ENCODE measurements at regions not wholly inside any gene's neighbourhood (a gene's known extent, or its start where the extent isn't known, plus 50 kb on each side); places are given as distances from the start of the nearest gene placed in this dataset.

DNA sequence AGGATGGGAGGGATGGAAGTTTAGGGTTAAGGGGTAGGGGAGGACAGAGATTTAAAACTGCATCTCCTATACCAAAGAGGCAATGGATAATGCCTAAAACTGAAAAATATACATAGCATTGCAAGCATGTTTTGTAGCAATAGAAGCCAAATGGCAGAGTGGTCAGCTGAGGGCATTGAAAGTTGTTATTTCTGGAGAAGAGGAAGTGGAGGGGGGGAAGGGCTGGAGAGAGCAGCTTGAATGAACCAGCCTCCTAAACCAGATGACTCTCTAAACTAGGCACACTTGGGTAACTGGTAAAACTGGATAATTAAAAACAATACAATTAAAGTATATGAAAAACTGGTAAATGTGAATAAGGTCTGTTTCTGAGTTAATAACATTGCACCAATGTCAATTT lies 70.3 kb upstream of the TP53I11 start (continued):
- TF ChIP-seq, protein P1, sequence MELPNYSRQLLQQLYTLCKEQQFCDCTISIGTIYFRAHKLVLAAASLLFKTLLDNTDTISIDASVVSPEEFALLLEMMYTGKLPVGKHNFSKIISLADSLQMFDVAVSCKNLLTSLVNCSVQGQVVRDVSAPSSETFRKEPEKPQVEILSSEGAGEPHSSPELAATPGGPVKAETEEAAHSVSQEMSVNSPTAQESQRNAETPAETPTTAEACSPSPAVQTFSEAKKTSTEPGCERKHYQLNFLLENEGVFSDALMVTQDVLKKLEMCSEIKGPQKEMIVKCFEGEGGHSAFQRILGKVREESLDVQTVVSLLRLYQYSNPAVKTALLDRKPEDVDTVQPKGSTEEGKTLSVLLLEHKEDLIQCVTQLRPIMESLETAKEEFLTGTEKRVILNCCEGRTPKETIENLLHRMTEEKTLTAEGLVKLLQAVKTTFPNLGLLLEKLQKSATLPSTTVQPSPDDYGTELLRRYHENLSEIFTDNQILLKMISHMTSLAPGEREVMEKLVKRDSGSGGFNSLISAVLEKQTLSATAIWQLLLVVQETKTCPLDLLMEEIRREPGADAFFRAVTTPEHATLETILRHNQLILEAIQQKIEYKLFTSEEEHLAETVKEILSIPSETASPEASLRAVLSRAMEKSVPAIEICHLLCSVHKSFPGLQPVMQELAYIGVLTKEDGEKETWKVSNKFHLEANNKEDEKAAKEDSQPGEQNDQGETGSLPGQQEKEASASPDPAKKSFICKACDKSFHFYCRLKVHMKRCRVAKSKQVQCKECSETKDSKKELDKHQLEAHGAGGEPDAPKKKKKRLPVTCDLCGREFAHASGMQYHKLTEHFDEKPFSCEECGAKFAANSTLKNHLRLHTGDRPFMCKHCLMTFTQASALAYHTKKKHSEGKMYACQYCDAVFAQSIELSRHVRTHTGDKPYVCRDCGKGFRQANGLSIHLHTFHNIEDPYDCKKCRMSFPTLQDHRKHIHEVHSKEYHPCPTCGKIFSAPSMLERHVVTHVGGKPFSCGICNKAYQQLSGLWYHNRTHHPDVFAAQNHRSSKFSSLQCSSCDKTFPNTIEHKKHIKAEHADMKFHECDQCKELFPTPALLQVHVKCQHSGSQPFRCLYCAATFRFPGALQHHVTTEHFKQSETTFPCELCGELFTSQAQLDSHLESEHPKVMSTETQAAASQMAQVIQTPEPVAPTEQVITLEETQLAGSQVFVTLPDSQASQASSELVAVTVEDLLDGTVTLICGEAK (IDR thresholded peaks at IDR 0.05), result no peak
- TF ChIP-seq, protein P1 (CRISPR knock-in tag; IDR thresholded peaks at IDR 0.05), result no peak

DNA sequence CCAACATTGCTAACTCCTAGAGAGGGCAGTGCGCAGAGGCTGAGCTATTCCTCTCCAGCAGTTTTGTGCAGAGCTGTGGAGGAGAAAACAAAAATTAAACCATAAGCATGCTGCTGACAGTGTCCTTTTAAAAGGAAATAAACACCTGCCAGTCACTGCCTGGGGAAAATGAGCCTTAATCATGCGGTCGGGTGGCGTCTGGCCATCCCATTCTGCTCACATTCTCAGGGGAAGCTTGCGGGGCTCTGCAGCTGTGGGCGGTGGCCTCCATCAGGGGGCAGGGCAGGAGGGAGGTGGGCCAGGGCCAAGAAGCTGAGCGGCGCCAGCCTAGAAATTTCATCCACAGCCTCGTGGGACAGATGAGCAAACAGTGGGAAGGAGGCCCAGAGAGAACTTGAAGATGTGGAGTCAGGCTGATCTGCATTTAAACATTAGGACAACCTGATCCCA lies 71.0 kb upstream of the TP53I11 start:
- FAIRE-seq, result no peak
- in situ Hi-C loops (cut with HindIII; ENCODE audit: extremely low pct_ligation_motif_present, low pct_unique_long_range_greater_than_20kb) (no loop called here), intact Hi-C loops (cut with micrococcal nuclease; ENCODE audit: unreplicated experiment) (no loop called here)
- Histone ChIP-seq H3K79me2 (ENCODE audit: insufficient read depth, low read length) (no peaks in the 10 kb centered on the region), H2AFZ (ENCODE audit: low read length) (no peak overlapping the region), H3K4me1 (ENCODE audit: insufficient read depth, low read length) (no peaks in the 10 kb centered on the region), H3K27ac (ENCODE audit: extremely low read length, insufficient read depth, low read length) (no peak overlapping the region), H3K4me2 (ENCODE audit: low read depth, low read length) (no peak overlapping the region), H3K27me3 (ENCODE audit: control insufficient read depth in 1 of 2, insufficient read depth in 2 of 2, low read length in 2 of 2) (peaks cover 3 to 11% of the 10 kb centered on the region in 2 experiments; a peak in 3 of 5 replicates), H3K9ac (ENCODE audit: insufficient read depth, low read depth, low read length) (no peak overlapping the region), H3K36me3 (replicated peaks in 1 of 2; ENCODE audit: control insufficient read depth in 1 of 2, insufficient read depth in 2 of 2, low read length in 2 of 2) (no peaks in the 10 kb centered on the region), H4K20me1 (ENCODE audit: insufficient read depth, low read length) (no peaks in the 10 kb centered on the region), H3K9me3 (ENCODE audit: low read length) (no peaks in the 10 kb centered on the region), H3K4me3 (replicated peaks in 1 of 3; ENCODE audit: insufficient read depth in 1 of 3, low read depth in 2 of 3, low read length in 3 of 3) (no peak overlapping the region)
- ChIA-PET CTCF (ENCODE audit: low intra/inter-chr PET ratio, low total read pairs) (no interaction called here), POLR2A (no interaction called here)
- DNase-seq (ENCODE audit: low spot score), result no peak
- WGBS (ENCODE audit: low lambda C conversion rate), result 13% methylated on average over 9 of the region's 9 CpGs
- no peak for ATAC-seq
- no TSS peak for BruUV-seq (replicated peaks)
- TF ChIP-seq PLRG1 (conservative IDR thresholded peaks at IDR 0.05) (no peak), ZNF510 (CRISPR knock-in tag; IDR thresholded peaks at IDR 0.05; ENCODE audit: low read depth) (no peak), MTA3 (CRISPR knock-in tag; IDR thresholded peaks at IDR 0.05) (no peak), ZNF33B (CRISPR knock-in tag; IDR thresholded peaks at IDR 0.05) (no peak), ZNF883 (CRISPR knock-in tag; IDR thresholded peaks at IDR 0.05; ENCODE audit: not compliant biosample characterization) (no peak), KLF16 (CRISPR knock-in tag; IDR thresholded peaks at IDR 0.05) (no peak), ZNF776 (CRISPR knock-in tag; IDR thresholded peaks at IDR 0.05) (no peak), RARA (CRISPR knock-in tag; IDR thresholded peaks at IDR 0.05) (no peak), NFRKB (IDR thresholded peaks at IDR 0.05) (no peak), ZFP1 (CRISPR knock-in tag; IDR thresholded peaks at IDR 0.05) (no peak), ZNF264 (CRISPR knock-in tag; IDR thresholded peaks at IDR 0.05) (no peak)
- TF ChIP-seq, protein P2, sequence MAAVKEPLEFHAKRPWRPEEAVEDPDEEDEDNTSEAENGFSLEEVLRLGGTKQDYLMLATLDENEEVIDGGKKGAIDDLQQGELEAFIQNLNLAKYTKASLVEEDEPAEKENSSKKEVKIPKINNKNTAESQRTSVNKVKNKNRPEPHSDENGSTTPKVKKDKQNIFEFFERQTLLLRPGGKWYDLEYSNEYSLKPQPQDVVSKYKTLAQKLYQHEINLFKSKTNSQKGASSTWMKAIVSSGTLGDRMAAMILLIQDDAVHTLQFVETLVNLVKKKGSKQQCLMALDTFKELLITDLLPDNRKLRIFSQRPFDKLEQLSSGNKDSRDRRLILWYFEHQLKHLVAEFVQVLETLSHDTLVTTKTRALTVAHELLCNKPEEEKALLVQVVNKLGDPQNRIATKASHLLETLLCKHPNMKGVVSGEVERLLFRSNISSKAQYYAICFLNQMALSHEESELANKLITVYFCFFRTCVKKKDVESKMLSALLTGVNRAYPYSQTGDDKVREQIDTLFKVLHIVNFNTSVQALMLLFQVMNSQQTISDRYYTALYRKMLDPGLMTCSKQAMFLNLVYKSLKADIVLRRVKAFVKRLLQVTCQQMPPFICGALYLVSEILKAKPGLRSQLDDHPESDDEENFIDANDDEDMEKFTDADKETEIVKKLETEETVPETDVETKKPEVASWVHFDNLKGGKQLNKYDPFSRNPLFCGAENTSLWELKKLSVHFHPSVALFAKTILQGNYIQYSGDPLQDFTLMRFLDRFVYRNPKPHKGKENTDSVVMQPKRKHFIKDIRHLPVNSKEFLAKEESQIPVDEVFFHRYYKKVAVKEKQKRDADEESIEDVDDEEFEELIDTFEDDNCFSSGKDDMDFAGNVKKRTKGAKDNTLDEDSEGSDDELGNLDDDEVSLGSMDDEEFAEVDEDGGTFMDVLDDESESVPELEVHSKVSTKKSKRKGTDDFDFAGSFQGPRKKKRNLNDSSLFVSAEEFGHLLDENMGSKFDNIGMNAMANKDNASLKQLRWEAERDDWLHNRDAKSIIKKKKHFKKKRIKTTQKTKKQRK (IDR thresholded peaks at IDR 0.05; ENCODE audit: low read length), result no peak
